ENCODE measurements at regions not wholly inside any gene's neighbourhood (a gene's known extent, or its start where the extent isn't known, plus 50 kb on each side); places are given as distances from the start of the nearest gene placed in this dataset.

- H3K36me3 ChIP-seq, result no peaks in the 10 kb centered on the region
- no peak for TF ChIP-seq CTCF (IDR thresholded peaks at IDR 0.05; ENCODE audit: low read depth, low read length)
- no peaks in the 10 kb centered on the region for H3K9me3 ChIP-seq (ENCODE audit: severe bottlenecking)
- H3K27ac ChIP-seq, result no peak overlapping the region
- no peak for DNase-seq
- no peaks in the 10 kb centered on the region for H3K27me3 ChIP-seq (ENCODE audit: insufficient read depth, low read depth, severe bottlenecking)
- H3K4me3 ChIP-seq (ENCODE audit: low read depth, low read length), result no peak overlapping the region
Observed at GRCh38 chr5:147956064-147956841, 49.9 kb upstream of the C5orf46 start.
